ENCODE measurements at regions not wholly inside any gene's neighbourhood (a gene's known extent, or its start where the extent isn't known, plus 50 kb on each side); places are given as distances from the start of the nearest gene placed in this dataset.
"Not testable (repeated sequence)": the region's sequence is repeated elsewhere in the genome, so short reads cannot be mapped to it uniquely, and the experiment has no call there.

DNA sequence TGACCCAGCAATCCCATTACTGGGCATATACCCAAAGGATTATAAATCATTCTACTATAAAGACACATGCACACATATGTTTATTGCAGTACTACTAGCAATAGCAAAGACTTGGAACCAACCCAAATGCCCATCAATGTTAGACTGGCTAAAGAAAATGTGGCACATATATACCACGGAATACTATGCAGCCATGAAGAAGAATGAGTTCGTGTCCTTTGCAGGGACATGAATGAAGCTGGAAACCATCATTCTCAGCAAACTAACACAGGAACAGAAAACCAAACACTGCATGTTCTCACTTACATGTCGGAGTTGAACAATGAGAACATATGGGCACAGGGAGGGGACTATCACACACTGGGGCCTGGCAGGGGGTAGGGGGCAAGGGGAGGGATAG is 183.0 kb downstream of the HACE1 start:
- DNase-seq = not testable (repeated sequence)

DNA sequence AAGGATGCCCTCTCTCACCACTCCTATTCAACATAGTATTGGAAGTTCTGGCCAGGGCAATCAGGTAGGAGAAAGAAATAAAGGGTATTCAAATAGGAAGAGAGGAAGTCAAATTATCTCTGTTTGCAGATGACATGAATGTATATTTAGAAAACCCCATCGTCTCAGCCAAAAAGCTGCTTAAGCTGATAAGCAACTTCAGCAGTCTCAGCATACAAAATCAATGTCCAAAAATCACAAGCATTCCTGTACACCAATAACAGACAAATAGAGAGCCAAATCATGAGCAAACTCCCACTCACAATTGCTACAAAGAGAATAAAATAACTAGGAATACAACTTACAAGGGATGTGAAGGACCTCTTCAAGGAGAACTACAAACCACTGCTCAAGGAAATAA is 184.6 kb downstream of the HACE1 start:
- DNase-seq = not testable (repeated sequence)

DNA sequence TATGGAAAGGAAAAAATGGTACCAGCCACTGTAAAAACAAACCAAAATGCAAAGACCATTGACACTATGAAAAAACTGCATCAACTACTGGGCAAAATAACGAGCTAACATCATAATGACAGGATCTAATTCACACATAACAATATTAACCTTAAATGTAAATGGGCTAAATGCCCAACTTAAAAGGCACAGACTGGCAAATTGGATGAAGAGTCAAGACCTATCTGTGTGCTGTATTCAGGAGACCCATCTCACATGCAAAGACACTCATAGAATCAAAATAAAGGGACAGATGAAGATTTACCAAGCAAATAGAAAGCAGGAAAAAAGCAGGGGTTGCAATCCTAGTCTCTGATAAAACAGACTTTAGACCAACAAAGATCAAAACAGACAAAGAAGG is 186.6 kb downstream of the HACE1 start:
- DNase-seq = not testable (repeated sequence)

DNA sequence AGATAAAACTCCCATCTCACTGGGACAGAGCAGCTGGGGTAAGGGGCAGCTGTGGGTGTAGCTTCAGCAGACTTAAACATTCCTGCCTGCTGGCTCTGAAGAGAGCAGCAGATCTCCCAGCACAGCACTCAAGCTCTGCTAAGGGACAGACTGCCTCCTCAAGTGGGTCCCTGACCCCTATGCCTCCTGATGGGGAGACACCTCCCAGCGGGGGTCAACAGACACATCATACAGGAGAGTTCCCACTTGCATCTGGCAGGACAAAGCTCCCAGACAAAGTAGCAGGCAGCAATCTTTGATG is 188.2 kb downstream of the HACE1 start:
- not testable (repeated sequence) for DNase-seq

DNA sequence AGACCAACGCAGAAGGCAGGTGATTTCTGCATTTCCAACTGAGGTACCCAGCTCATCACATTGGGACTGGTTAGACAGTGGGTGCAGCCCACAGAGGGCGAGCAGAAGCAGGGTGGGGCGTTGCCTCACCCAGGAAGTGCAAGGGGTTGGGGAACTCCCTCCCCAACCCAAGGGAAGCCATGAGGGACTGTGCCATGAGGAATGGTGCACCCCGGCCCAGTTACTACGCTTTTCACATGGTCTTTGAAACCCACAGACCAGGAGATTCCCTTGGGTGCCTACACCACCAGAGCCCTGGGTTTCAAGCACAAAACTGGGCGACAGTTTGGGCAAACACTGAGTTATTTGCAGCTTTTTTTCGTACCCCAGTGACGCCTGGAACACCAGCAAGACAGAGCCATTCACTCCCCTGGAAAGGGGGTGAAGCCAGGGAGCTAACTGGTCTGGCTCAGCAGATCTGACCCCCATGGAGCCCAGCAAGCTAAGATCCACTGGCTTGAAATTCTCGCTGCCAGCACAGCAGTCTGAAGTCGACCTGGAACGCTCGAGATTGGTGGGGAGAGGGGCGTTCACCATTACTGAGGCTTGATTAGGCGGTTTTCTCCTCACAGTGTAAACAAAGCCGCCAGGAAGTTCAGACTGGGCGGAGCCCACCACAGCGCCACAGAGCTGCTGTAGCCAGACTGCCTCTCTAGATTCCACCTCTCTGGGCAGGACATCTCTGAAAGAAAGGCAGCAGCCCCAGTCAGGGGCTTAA is 188.7 kb downstream of the HACE1 start:
- DNase-seq = not testable (repeated sequence)

DNA sequence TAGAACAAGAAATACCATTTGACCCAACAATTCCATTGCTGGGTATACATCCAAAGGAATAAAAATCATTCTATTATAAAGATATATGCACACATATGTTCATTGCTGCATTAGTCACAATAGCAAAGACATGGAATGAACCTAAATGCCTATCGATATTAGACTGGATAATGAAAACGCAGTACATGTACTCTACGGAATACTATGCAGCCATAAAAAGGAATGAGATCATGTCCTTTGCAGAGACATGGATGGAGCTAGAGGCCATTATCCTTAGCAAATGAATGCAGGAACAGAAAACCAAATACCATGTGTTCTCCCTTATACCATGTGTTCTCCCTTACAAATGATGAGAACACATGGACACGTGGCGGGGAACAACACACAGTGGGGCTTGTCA is 190.2 kb downstream of the HACE1 start:
- no peak for DNase-seq

DNA sequence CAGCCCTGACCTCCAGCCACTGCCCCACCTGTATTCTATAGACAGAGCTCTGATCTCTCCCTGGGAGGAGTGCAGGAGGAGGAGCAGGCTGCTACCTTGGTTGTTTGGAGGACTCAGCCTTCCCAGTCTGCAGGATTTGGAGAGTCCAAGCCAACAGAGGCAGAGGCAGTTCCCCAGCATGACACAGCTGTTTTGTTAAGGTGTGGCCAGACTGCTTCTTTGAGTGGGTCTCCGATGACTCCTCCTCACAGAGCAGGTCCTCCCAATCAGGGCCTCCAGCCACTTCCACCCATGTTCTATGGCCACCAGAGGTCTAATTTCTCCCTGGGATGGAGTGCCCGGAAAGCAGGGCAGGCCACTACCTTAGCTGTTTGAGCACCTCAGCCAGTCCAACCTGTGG is 203.5 kb downstream of the HACE1 start:
- no peak for DNase-seq

DNA sequence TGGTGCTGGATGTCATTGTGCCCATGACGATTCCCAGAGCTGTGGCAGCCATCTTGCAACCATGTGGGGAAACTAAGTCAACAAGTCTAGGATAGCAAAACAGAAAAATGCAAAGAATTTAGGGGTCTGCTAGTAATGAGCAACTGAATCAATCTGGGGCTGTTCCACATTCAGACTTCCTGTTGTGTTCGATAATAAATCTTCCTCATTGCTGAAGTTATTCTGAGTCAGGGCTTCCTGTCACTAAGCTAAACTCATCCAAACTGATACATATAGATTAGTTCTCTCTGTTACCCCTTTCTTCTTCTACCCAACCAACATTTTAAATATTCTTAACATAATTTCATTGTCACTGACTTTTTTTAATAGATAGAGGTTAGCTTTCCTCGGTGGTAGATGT is 205.9 kb downstream of the HACE1 start:
- no peak for DNase-seq

DNA sequence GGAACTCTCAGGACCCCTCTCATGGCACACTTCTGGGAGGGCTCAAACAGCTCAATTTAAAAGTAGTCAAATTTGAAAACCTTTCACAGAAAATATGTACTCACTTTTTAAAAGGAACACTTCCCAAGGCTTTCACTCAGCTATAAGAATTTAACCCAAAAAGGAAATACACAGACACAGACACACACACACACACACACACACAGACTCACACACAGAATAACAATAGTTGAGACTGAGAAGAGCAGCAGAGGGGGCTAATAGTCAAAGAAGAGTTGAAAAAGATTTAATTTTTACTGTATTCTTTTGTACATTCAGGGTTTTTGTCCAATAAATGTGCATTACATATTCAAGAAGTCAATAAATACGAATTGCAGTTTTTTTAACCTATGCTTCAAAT is 211.4 kb downstream of the HACE1 start:
- DNase-seq = no peak

DNA sequence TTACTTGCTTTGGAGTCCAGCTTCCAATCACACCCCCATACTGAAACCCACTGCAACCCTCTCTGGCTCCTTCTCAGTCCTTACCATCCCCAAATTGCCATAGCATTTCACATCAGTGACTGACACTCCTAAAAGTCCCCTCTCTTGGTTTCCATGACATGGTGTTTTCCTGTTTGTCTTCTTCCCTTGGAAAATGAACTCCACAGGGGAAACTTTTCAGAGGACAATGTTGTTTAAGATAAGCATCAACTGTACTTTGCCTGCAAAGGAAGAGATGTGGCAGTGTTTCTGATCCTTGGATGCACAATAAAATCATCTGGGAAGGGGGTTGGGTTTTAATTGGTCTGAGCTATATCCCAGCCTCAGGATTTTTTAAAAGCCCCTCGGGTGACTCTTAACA is 214.9 kb downstream of the HACE1 start:
- DNase-seq = no peak

DNA sequence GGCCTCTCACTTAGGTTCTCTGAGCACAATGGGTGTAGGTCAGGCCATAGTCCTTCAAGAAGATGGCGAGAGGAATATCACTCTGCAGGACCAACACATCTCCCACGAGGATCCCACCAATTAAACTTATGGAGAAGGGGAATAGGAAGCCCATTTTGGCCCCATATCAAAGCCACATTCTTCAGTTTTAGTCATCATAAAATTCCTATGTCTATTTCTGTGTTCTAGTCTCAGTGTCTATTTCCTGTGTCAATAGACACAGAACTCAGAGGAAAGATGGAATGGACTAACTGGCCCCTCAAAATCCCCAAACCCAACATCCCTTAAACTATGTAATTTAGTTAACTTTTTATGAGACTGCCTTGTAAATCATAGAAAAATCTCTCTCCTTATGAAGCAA is 216.8 kb downstream of the HACE1 start:
- DNase-seq = no peak

DNA sequence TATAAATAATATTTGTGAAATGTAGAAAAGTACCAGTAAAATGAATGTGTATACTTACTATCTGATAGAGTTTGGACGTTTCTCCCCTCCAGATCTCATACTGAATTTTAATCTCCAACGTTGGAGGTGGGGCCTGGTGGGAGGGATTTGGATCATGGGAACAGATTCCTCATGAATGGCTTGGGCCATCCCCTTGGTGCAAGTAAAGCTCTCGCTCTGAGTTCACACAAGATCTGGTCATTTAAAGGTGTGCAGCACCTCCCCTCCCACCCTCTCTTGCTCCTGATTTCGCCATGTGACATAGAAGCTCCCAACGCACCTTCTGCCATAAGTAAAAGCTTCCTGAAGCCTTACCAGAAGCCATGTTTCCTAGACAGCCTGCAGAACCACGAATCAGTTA is 219.0 kb downstream of the HACE1 start:
- peak in 1 of 56 donors; percentile 15 for DNase-seq

DNA sequence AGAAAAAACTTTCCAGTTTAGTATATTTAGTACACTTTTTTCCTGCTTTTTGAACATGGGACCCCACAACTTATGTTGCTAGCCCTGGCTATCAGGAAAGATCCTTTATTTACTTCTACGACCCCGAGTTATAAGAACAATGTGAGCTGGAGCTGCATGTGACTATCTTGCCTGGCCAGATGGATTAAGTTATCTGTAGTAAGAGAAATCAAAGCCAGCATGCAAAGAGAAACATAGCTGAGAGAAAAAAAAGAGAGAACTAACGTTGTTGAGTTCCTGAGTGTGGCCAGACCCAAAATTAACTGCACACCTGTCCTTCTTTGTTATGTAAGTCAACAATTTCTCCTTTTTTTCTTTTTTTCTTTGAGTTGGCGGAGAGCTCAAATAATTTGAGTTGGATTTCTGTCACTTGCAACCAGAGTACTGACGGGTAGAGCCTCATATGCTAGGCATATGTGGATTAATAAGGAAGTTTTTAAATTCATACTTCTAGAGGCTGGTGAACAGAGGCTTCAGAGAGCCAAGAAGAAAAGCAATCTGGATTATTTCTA is 219.5 kb downstream of the HACE1 start:
- no peak for DNase-seq

DNA sequence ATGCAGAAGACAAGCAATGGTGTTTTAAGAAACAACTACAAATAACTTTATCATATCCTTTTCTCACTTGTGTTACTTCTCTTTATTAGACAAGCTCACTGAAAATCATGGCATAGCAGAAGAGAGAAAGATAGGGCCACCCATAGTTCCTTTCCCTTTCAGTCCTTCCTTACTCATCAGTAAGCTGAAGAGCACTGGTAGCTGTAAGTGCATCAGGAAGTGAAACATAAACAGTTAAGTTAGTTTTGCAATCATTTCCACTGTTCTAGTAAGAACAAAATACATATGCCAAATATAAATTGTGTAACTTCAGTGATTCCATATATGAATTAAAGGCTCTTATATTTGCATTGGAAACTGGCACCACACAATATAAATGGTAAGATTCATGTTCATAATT is 220.1 kb downstream of the HACE1 start:
- DNase-seq = no peak

DNA sequence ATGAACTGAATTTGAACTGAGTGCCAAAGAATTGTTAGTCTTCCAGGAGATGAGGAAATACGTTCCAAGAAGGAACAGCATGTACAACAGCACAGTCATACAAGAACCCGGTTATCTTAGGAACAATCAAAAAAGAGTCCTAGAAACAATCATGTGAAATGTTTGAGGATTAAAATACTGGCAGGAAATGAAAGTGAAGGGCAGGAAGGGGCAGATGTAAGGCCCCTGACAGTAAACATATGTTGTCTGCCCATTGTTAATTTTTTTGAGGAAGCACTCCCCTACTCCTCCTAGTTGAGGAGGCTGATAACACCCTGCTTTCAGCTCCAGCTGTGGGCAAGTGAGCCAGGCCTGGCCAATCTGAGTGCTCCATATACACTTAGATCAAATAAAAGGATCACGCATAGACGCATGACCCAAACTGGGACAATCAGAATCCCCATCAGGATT is 220.9 kb downstream of the HACE1 start:
- peak in 2 of 56 donors; percentile 9 to 14 for DNase-seq

DNA sequence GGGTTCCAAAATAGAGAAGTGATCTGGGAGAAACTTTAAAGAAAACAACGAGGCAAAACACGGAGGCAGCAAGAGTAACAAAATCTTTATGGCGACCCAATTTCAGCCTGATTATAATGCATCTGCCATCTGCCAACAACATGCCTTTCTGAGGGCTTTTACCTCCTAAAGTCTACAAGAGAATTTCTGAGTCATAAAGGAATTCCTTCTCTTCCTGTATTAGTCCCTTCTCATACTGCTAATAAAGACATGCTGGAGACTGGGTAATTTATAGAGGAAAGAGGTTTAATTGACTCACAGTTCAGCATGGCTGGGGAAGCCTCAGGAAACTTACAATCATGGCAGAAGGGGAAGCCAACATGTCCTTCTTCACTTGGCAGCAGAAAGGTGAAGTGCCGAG is 226.6 kb downstream of the HACE1 start:
- no peak for DNase-seq

DNA sequence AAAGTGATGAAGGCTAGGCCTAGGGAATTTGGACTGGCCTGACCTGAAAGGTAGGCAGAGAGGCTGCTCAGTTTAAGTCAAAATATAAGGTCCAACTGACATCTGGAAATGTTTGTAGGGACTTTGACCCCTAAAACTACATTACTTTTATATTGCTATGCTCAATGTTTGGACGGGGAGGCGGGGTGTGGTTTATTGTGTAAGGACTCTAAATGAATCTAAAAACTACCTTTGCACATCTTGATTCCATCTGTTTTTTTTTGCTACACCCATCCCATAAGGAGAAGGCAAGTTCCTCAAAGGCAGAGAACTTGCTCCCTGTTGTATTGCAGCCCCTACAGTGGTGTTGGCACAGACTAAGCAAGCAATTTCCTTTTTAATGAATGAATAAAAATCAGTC is 227.1 kb downstream of the HACE1 start:
- DNase-seq = no peak

DNA sequence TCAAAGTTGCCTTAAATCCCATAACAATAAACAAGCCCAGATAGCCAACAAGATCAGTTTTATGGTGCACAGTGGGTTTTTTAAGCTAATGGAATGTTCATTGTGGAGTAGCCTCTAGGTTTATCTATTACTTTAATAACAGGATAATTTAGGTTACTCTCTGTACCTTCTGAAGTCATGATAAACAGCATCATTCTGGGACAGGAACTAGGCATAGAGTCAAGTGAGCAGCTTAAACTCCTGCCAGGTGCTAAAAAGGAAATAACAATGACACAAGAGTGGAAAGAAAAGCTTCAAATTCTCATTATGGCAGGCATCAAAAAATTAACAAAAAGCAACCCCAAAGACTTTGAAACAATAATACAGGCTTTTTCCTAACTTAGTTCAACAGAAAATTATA is 228.8 kb downstream of the HACE1 start:
- no peak for DNase-seq

DNA sequence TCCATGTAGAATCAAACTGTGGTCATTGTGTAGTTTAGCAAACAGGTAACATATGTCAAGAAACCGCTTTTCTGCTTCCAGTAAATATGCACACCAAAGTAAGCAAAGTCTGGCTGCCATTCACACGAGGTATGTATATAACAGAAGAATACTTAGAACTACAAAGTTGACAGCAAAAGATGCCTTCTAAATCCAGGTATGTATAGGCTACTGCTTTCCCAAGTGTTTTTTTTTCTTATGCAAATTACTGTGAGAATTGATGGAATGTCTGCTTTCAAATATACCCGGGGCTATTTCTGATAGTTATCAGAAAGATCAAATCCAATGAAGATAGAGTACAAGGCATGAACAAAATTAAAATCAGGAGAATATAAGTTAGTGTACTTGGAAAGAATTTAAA is 229.2 kb downstream of the HACE1 start:
- DNase-seq = no peak

DNA sequence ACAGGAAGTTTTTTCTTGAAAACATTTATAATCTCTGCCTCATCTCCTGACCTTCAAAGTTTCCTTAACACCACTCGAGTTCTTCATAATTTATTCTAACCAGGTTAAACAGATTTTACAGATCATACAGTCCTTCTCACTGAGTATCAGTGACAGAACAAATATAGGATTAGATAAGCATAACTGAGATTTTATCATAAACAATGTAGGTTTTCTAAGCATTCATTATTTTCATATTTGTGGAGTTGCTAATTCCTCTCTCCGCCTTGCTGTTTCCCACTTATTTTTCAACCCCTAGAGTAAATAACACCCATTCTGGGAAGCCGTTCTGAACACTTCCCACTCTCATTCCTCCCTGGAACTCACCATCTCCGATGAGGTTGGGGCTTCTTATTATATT is 229.9 kb downstream of the HACE1 start:
- DNase-seq = peak in 1 of 56 donors; percentile 3

DNA sequence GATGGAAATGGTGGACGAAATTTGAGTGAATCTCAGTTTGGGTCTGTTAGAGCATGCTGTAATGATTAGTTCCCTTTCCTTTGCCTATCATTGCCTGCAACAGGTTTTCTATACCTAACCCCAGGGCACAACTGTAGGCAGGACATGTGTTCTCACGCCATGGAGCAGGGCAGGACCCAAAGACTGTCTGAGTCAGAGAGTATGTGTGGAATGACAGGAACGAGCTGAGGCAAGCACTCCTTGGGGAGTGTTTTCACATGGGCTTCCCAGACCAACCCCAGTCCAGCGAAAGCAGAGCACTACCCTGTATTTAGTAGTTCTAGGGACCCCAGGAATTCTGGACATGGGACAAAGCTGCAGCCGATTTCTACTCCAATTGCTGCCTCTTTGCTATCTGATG is 234.2 kb downstream of the HACE1 start:
- DNase-seq = no peak

DNA sequence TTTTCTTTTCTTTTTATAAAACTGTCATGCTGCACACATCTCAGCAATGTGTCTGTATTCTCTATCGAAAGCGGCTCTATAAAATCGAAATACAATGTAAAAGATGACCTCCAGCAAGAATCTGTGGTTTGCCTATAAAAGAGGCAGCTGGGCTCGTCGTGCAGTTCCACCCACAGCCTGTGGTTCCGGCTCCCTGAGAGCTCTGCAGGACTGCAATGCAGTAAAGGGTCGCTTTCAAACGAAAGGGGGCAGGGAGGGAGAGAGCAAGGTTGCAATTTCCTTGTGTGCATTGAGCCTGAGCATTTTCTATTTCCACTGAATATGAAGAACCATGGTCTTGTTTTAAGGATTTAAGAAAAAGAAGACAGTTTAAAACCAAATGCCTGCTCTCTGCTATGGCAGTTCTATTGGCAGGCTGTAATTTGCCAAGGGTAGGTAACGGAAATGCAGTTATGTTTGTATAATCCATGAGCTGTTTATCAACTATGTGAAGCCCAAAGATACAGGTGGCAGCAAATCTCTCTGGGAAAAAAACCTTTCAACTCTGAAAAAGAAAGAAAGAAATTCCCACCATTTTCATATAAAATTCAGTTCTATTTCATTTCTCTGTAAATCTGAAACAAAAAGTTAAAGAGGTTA is 236.5 kb downstream of the HACE1 start:
- peak in 9 of 56 donors; percentile 3 to 36 (median 10) for DNase-seq

DNA sequence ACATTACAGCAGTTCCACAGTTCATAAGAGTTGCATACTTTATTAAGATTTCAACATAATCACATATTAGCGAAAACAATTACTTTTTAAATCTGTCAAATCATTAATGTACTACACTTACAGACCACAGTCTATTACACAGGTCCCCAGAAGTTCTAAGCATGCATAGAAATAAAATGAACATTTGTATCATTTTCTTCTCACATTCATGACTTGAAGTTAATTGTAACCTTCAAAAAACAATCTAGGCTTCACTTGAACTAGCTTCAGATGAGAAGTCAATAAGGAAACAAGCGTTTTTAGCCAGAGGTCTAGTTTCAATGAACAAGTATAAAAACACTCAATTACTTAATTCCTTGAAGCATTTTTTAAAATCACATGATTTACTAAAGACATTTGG is 238.3 kb downstream of the HACE1 start:
- DNase-seq = no peak

All from amygdala (tissue), 56 donors.